ENCODE measurements at regions not wholly inside any gene's neighbourhood (a gene's known extent, or its start where the extent isn't known, plus 50 kb on each side); places are given as distances from the start of the nearest gene placed in this dataset.

DNA sequence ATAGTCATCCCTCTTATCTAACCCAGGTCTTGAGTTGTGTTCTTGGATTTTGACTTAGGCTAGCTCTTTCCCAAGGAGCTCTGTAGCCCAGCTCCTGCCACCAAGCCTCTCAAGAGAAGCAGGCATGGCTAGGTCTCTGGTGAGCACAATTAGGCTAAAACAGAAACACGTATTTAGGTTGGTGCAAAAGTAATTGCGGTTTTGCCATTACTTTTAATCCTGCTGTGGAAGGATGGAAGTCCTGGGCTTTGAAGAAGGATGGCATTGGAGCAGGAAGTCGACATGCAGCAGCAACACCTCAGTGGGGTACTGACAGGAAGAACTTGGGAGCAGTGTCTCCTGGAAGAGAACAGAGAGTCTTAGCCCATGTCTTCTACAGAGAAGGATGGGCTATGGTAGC lies 80.0 kb upstream of the CCDC190 start:
- H3K4me1 ChIP-seq: no peaks in the 10 kb centered on the region
- intact Hi-C loops (cut with DNase I): no loop called here
- H3K4me3 ChIP-seq: no peak overlapping the region
- TF ChIP-seq, protein P1, sequence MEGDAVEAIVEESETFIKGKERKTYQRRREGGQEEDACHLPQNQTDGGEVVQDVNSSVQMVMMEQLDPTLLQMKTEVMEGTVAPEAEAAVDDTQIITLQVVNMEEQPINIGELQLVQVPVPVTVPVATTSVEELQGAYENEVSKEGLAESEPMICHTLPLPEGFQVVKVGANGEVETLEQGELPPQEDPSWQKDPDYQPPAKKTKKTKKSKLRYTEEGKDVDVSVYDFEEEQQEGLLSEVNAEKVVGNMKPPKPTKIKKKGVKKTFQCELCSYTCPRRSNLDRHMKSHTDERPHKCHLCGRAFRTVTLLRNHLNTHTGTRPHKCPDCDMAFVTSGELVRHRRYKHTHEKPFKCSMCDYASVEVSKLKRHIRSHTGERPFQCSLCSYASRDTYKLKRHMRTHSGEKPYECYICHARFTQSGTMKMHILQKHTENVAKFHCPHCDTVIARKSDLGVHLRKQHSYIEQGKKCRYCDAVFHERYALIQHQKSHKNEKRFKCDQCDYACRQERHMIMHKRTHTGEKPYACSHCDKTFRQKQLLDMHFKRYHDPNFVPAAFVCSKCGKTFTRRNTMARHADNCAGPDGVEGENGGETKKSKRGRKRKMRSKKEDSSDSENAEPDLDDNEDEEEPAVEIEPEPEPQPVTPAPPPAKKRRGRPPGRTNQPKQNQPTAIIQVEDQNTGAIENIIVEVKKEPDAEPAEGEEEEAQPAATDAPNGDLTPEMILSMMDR (IDR thresholded peaks at IDR 0.05): no peak
- H3K27me3 ChIP-seq: peaks cover 4% of the 10 kb centered on the region
- no peaks in the 10 kb centered on the region for H3K36me3 ChIP-seq
- no peaks in the 10 kb centered on the region for H3K9me3 ChIP-seq
- ATAC-seq: no peak
- H3K27ac ChIP-seq: no peak overlapping the region
- no peak for DNase-seq

DNA sequence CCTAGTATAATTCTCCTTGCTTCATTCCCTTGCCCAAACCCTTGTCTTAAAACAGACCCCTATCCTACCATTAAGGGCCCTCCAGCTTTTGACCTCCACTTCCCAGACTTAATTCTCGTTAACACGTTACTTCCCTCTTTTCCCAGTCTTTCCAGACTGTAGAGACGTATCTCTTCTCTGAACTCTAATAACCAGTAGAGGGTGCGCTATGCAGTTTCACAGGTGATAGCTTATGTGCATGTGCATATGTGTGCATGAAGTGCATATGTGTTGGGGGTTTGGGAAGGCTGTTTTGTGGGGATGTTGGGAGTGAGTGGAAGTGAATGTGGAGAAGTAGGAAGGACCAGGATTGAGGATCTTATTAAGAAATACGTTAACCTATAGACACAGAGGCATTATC lies 78.1 kb upstream of the CCDC190 start:
- TF ChIP-seq, protein P1 (IDR thresholded peaks at IDR 0.05): no peak
- ATAC-seq: no peak
- no peak for DNase-seq

DNA sequence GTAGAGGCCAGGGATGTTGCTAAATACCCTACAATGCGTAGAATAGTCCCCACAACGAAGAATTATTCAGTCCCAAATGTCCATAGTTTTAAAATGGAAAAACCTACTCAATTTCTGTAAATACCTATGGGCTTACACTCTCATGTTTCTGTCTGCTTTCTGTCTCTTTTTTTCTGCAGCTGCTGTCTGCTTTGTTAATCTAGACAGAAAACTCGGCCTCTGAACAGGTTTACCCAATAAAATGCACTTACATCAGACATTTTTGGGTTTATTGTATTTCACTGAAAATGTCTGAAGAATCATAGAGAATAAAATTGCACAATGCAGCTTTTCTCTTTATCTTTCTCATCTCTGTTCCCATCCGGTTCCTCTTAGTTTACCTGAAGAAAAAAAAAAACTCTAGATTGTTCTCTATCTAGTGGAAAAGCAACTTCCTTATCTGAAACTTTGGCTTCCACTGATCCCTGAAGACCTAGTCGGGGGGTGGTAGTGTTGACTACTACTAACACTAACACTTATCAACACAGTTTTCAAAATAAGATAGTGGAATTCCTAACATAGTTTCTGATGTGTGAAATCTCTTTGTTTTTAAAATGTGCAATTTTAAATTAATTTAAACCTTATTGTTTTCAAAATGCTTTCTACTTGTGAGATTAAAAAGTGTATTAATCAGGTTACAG lies 76.9 kb upstream of the CCDC190 start:
- no peak for ATAC-seq

More for the DNA sequence above, 78.1 kb upstream of the CCDC190 start:
- Histone ChIP-seq H3K9me3 (no peaks in the 10 kb centered on the region), H3K4me3 (no peak overlapping the region), H3K27me3 (peaks cover 4% of the 10 kb centered on the region), H3K27ac (no peak overlapping the region), H3K36me3 (no peaks in the 10 kb centered on the region), H3K4me1 (no peaks in the 10 kb centered on the region)
- intact Hi-C loops (cut with DNase I): no loop called here

DNA sequence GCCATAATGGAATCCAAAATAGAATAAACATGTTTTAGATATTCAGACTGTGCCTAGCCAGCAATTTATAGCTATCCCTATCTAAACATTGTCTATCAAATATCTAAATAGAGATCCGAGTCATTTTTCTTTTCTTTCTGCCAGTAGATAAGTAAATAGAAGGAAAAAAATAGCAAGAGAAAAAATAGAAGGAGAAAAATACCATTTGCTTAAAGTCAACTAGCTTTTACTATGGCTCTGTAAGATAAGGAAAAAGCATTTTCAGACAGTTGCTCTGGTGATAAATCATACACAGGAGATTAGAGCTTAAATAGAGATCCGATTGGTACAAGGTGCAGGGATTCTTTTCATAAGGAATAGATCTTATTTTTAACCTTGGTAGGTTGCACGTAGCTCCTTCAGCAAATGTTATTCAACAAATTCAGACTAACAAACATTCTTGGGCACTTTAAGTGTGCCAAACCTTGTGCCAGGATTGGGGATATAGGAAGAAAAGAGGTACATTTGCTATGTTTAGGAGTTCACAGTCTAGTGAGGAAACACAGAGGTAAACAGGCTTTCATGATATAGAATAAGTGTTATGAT lies 70.1 kb upstream of the CCDC190 start:
- Histone ChIP-seq H3K9me3 (no peaks in the 10 kb centered on the region), H3K27me3 (no peaks in the 10 kb centered on the region), H3K36me3 (no peaks in the 10 kb centered on the region), H3K4me3 (no peak overlapping the region), H3K27ac (no peak overlapping the region), H3K4me1 (no peaks in the 10 kb centered on the region)
- ATAC-seq (no peak), DNase-seq (no peak)
- intact Hi-C loops (cut with DNase I): no loop called here
- TF ChIP-seq, protein P1 (IDR thresholded peaks at IDR 0.05): no peak

More for the DNA sequence above, 76.9 kb upstream of the CCDC190 start:
- Histone ChIP-seq H3K4me1 (no peaks in the 10 kb centered on the region), H3K4me3 (no peak overlapping the region), H3K36me3 (no peaks in the 10 kb centered on the region), H3K27ac (no peak overlapping the region), H3K9me3 (no peaks in the 10 kb centered on the region), H3K27me3 (peaks cover 4% of the 10 kb centered on the region)
- TF ChIP-seq, protein P1 (IDR thresholded peaks at IDR 0.05): no peak
- intact Hi-C loops (cut with DNase I): no loop called here
- DNase-seq: no peak

DNA sequence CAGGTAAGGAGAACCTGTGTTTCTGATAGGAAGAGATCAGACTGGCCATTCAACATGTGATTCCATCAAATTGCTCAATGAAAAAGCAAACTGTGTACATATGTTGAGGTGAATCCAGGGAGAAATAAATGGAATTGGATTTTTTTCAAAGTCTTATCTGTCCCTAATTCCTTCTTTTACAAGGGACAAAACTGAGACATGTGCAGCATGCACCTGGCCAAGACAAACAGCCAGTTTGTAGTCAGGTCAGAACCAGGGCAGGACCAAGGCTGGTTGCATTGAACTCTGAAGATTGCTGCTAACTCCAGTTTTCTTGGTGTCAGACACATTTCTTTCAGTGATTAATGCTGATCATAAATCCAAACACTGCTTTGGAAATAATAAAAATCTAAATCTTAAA lies 69.6 kb upstream of the CCDC190 start:
- H3K36me3 ChIP-seq: no peaks in the 10 kb centered on the region
- H3K27me3 ChIP-seq: no peaks in the 10 kb centered on the region
- no peak for DNase-seq
- TF ChIP-seq, protein P1 (IDR thresholded peaks at IDR 0.05): no peak
- no peak overlapping the region for H3K4me3 ChIP-seq
- H3K27ac ChIP-seq: no peak overlapping the region
- intact Hi-C loops (cut with DNase I): no loop called here
- no peaks in the 10 kb centered on the region for H3K4me1 ChIP-seq
- no peak for ATAC-seq
- H3K9me3 ChIP-seq: no peaks in the 10 kb centered on the region

Measured in upper lobe of right lung (tissue), 1 donor.